NOMO-1 (cell line): ENCODE measurements at regions not wholly inside any gene's neighbourhood (a gene's known extent, or its start where the extent isn't known, plus 50 kb on each side); places are given as distances from the start of the nearest gene placed in this dataset.
A peak's percentile ranks its signal among the peaks of the same experiment; 100 is the strongest.

Experiments
- DNase-seq, 2 experiments: peaks; one replicate each; lab custom pipeline; 2025; ENCODE audit not compliant: unreplicated experiment in 2 of 2; lab: John Stamatoyannopoulos, UW

GRCh38 chr15:31545257-31545656 is 218.6 kb downstream of the KLF13 start:
- DNase-seq, result no peak

- no peak for DNase-seq
Observed at GRCh38 chr15:31550211-31550977, 223.8 kb downstream of the KLF13 start.

- no peak for DNase-seq
Observed at GRCh38 chr15:31551323-31551722, 224.7 kb downstream of the KLF13 start.

GRCh38 chr15:31552482-31553099 is 226.0 kb downstream of the KLF13 start:
- no peak for DNase-seq

GRCh38 chr15:31554261-31554660 is 227.6 kb downstream of the KLF13 start:
- no peak for DNase-seq

- DNase-seq, result no peak
Observed at GRCh38 chr15:31555022-31555421, 228.4 kb downstream of the KLF13 start.

GRCh38 chr15:31556494-31557150 is 230.0 kb downstream of the KLF13 start:
- no peak for DNase-seq

GRCh38 chr15:31557899-31558298 is 231.3 kb downstream of the KLF13 start:
- no peak for DNase-seq

- DNase-seq, result no peak
Observed at GRCh38 chr15:31558840-31559239, 232.2 kb downstream of the KLF13 start.

- DNase-seq, result no peak
Observed at GRCh38 chr15:31559786-31560185, 233.2 kb downstream of the KLF13 start.

GRCh38 chr15:31560643-31561042 is 234.0 kb downstream of the KLF13 start:
- no peak for DNase-seq

GRCh38 chr15:31561156-31561555 is 234.5 kb downstream of the KLF13 start:
- DNase-seq, result no peak

- no peak for DNase-seq
Observed at GRCh38 chr15:31563001-31563400, 236.4 kb downstream of the KLF13 start.

- DNase-seq, result no peak
Observed at GRCh38 chr15:31563421-31563820, 236.8 kb downstream of the KLF13 start.

- no peak for DNase-seq
Observed at GRCh38 chr15:31567861-31568260, 241.2 kb downstream of the KLF13 start.

GRCh38 chr15:31569836-31570235 is 243.2 kb downstream of the KLF13 start:
- DNase-seq, result no peak

GRCh38 chr15:31570591-31570990 is 244.0 kb downstream of the KLF13 start:
- no peak for DNase-seq

GRCh38 chr15:31571676-31572075 is 245.0 kb downstream of the KLF13 start:
- DNase-seq, result peak in 1 of 2 experiments; percentile 19

- no peak for DNase-seq
Observed at GRCh38 chr15:31573759-31574158, 247.1 kb downstream of the KLF13 start.

GRCh38 chr15:31574766-31575165 is 248.1 kb downstream of the KLF13 start:
- no peak for DNase-seq

GRCh38 chr15:31577108-31577507 is 250.5 kb downstream of the KLF13 start:
- no peak for DNase-seq

GRCh38 chr15:31579282-31579681 is 252.6 kb downstream of the KLF13 start:
- no peak for DNase-seq
